ENCODE measurements at regions not wholly inside any gene's neighbourhood (a gene's known extent, or its start where the extent isn't known, plus 50 kb on each side); places are given as distances from the start of the nearest gene placed in this dataset.

GRCh38 chr16:8187782-8188372 lies 402.4 kb downstream of the TMEM114 start:
- Histone ChIP-seq H4K20me1 (replicated peaks in 1 of 2; ENCODE audit: control insufficient read depth in 1 of 2, insufficient read depth in 2 of 2, low read length in 2 of 2) (no peaks in the 10 kb centered on the region), H3K4ac (replicated peaks; ENCODE audit: insufficient read length, low read depth, low read length) (no peak overlapping the region), H3K23me2 (ENCODE audit: low read depth, low read length) (no peaks in the 10 kb centered on the region), H3K23ac (ENCODE audit: insufficient read length) (no peak overlapping the region), H2AK5ac (ENCODE audit: low read depth, low read length) (no peak overlapping the region), H3K4me3 (ENCODE audit: extremely low read depth in 1 of 4, insufficient read depth in 2 of 4, low read depth in 3 of 4, low read length in 4 of 4) (no peak overlapping the region), H3K36me3 (ENCODE audit: control insufficient read depth in 2 of 4, insufficient read depth in 4 of 4, low read length in 3 of 4) (no peaks in the 10 kb centered on the region), H2AFZ (ENCODE audit: low read length) (no peak overlapping the region), H3K79me2 (ENCODE audit: control insufficient read depth in 1 of 2, insufficient read depth in 2 of 2, low read length in 2 of 2) (no peaks in the 10 kb centered on the region), H2BK5ac (ENCODE audit: low read depth, low read length) (no peak overlapping the region), H3K9me3 (ENCODE audit: insufficient read depth in 2 of 2, low read depth in 1 of 2, low read length in 1 of 2) (no peaks in the 10 kb centered on the region), H2BK20ac (ENCODE audit: low read length) (no peak overlapping the region), H3K56ac (replicated peaks; ENCODE audit: insufficient read length, low read depth, low read length) (no peak overlapping the region), H4K8ac (ENCODE audit: extremely low read depth, insufficient read depth, low read length) (no peak overlapping the region), H3K4me1 (replicated peaks in 1 of 4; ENCODE audit: control insufficient read depth in 3 of 4, insufficient read depth in 4 of 4, low read length in 3 of 4) (no peaks in the 10 kb centered on the region), H3K18ac (ENCODE audit: extremely low read depth, low read length) (no peak overlapping the region), H2BK12ac (ENCODE audit: low read depth, low read length) (no peak overlapping the region), H3K4me2 (ENCODE audit: insufficient read depth in 1 of 2, low read depth in 2 of 2, low read length in 2 of 2) (no peak overlapping the region), H3K14ac (ENCODE audit: insufficient read length) (no peak overlapping the region), H2BK120ac (replicated peaks; ENCODE audit: low read depth, low read length) (no peak overlapping the region), H3K27ac (ENCODE audit: low read depth, low read length) (no peak overlapping the region), H2BK15ac (ENCODE audit: low read length) (no peak overlapping the region), H3K9ac (replicated peaks in 1 of 4; ENCODE audit: extremely low read depth in 1 of 4, low read depth in 3 of 4, low read length in 3 of 4) (no peak overlapping the region), H3K27me3 (replicated peaks in 1 of 4; ENCODE audit: control insufficient read depth in 3 of 4, extremely low read depth in 1 of 4, insufficient read depth in 3 of 4, low read length in 3 of 4) (no peaks in the 10 kb centered on the region), H3K79me1 (ENCODE audit: low read depth, low read length) (no peaks in the 10 kb centered on the region), H4K5ac (ENCODE audit: insufficient read length, low read depth, low read length) (no peak overlapping the region), H4K91ac (replicated peaks; ENCODE audit: insufficient read length, low read length) (no peak overlapping the region)
- no peak for FAIRE-seq
- no peak for TF ChIP-seq SP1 (IDR thresholded peaks at IDR 0.05; ENCODE audit: low read depth, low read length)
- no peak for DNase-seq (ENCODE audit: low read depth in 1 of 2, low spot score in 2 of 2)
- 92% methylated on average over 5 of the region's 5 CpGs; no CpG with 5 or more reads in 1 of the 2 experiments for WGBS, 2 experiments (ENCODE audit: extremely low coverage in 1 of 2, insufficient coverage in 1 of 2, insufficient read length in 1 of 2, insufficient replicate concordance in 2 of 2, low coverage in 1 of 2, low lambda C conversion rate in 2 of 2, missing lambda C conversion rate in 1 of 2)
- POLR2A ChIA-PET (ENCODE audit: partially characterized antibody), result no interaction called here
- CTCF ChIA-PET (ENCODE audit: partially characterized antibody), result no interaction called here
